ENCODE measurements at regions not wholly inside any gene's neighbourhood (a gene's known extent, or its start where the extent isn't known, plus 50 kb on each side); places are given as distances from the start of the nearest gene placed in this dataset.

- no peak for TF ChIP-seq CTCF (IDR thresholded peaks at IDR 0.05; ENCODE audit: low read length)
- no peak for TF ChIP-seq EZH2 (IDR thresholded peaks at IDR 0.05; ENCODE audit: borderline replicate concordance, low read length)
Measured at GRCh38 chr4:31130930-31131329, 410.8 kb downstream of the PCDH7 start.

All from OCI-LY1 (cell line).